Loucy (cell line): ENCODE measurements at regions not wholly inside any gene's neighbourhood (a gene's known extent, or its start where the extent isn't known, plus 50 kb on each side); places are given as distances from the start of the nearest gene placed in this dataset.

Source experiments
- H2AFZ ChIP-seq: fragments of 200-600 bp; sonication (generic); 2 replicates; pipeline ENCODE4 v1.6.0; 2016; ENCODE audit warnings: antibody characterized with exemption, mild to moderate bottlenecking, low read length, moderate library complexity
- H3F3A ChIP-seq: fragments of 200-600 bp; 2 replicates; pipeline ENCODE4 v1.6.0; 2016; ENCODE audit warnings: antibody characterized with exemption, low read depth, mild to moderate bottlenecking
- H3K27me3 ChIP-seq: fragments of 200-600 bp; sonication (generic); 2 replicates; pipeline ENCODE4 v1.6.1; 2014; ENCODE audit warnings: low read length, mild to moderate bottlenecking; ENCODE audit not compliant: insufficient read depth, poor library complexity, severe bottlenecking
- H3K36me3 ChIP-seq: fragments of 200-600 bp; sonication (generic); 2 replicates; pipeline ENCODE4 v1.6.1; 2016; ENCODE audit warnings: low read length; ENCODE audit not compliant: insufficient read depth
- H3K4me1 ChIP-seq: fragments of 200-600 bp; sonication (generic); 2 replicates; pipeline ENCODE4 v1.5.1; 2014; ENCODE audit warnings: low read length, mild to moderate bottlenecking; ENCODE audit not compliant: insufficient read depth, poor library complexity, severe bottlenecking
- H3K4me2 ChIP-seq: fragments of 200-600 bp; sonication (generic); 2 replicates; pipeline ENCODE4 v1.6.0; 2014; ENCODE audit warnings: antibody characterized with exemption, low read length, low read depth, mild to moderate bottlenecking; ENCODE audit not compliant: poor library complexity, severe bottlenecking
- H3K4me3 ChIP-seq: fragments of 200-600 bp; sonication (generic); 2 replicates; pipeline ENCODE4 v1.5.1; 2014; ENCODE audit warnings: low read length, mild to moderate bottlenecking, mixed read lengths; ENCODE audit not compliant: poor library complexity, severe bottlenecking
- H3K79me2 ChIP-seq: fragments of 200-600 bp; sonication (generic); 2 replicates; pipeline ENCODE4 v1.6.1; 2014; ENCODE audit warnings: low read length; ENCODE audit not compliant: insufficient read depth
- H3K9ac ChIP-seq: fragments of 200-600 bp; sonication (generic); 2 replicates; pipeline ENCODE4 v1.6.0; 2014; ENCODE audit warnings: mild to moderate bottlenecking, low read depth, low read length, moderate library complexity; ENCODE audit not compliant: poor library complexity, severe bottlenecking
- H3K9me2 ChIP-seq: fragments of 200-600 bp; sonication (generic); replicated peaks from 2 replicates; pipeline ENCODE4 v1.6.1; 2016; ENCODE audit warnings: low read depth, low read length, mixed read lengths
- H3K9me3 ChIP-seq: fragments of 200-600 bp; sonication (generic); 2 replicates; pipeline ENCODE4 v1.6.1; 2014; ENCODE audit warnings: mild to moderate bottlenecking, antibody characterized with exemption, low read length, low read depth; ENCODE audit not compliant: insufficient read depth
- H4K20me1 ChIP-seq: fragments of 200-600 bp; sonication (generic); 2 replicates; pipeline ENCODE4 v1.6.0; 2014; ENCODE audit warnings: antibody characterized with exemption, low read length, mild to moderate bottlenecking; ENCODE audit not compliant: insufficient read depth, poor library complexity, severe bottlenecking
- EZH2phosphoT487 ChIP-seq: fragments of 200-600 bp; IDR thresholded peaks from 2 replicates; pipeline ENCODE4 v1.6.1; 2018; ENCODE audit warnings: antibody characterized with exemption, mild to moderate bottlenecking, moderate library complexity, borderline replicate concordance
- TF ChIP-seq, protein P1 (sequence below): fragments of 200-600 bp; sonication (generic); conservative IDR thresholded peaks from 2 replicates; pipeline ENCODE4 v1.5.1; 2014; ENCODE audit warnings: mild to moderate bottlenecking, antibody characterized with exemption, low read length

DNA sequence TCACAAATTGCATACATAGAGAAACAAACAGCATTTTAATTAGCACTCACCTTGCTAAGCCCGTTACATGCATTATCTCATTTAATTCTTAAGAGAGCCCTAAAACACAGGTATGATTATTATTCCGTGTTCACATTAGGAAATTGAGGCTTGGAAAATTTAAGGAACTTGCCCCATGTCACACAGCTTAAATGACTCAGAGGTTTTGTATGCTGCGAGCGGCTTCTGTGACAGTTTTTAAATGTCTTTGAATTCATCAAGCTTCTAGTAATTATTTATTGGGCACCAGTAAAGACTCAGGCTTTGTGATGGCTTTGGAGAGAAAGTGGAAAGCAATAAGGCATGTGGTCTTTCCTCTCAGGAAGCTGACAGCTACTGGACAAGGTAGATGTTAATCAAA, 166.7 kb upstream of the THBS1 start:
- Histone ChIP-seq H3K79me2 (no peaks in the 10 kb centered on the region), H3K9me2 (no peaks in the 10 kb centered on the region), H3K27me3 (no peaks in the 10 kb centered on the region), H3K9ac (no peak overlapping the region), H3K9me3 (no peaks in the 10 kb centered on the region), H3K36me3 (no peaks in the 10 kb centered on the region), H4K20me1 (no peaks in the 10 kb centered on the region), H3K4me2 (no peak overlapping the region), H2AFZ (no peak overlapping the region), H3K4me3 (no peak overlapping the region), H3K4me1 (peaks cover 25% of the 10 kb centered on the region), H3F3A (no peaks in the 10 kb centered on the region)
- TF ChIP-seq, protein P1, sequence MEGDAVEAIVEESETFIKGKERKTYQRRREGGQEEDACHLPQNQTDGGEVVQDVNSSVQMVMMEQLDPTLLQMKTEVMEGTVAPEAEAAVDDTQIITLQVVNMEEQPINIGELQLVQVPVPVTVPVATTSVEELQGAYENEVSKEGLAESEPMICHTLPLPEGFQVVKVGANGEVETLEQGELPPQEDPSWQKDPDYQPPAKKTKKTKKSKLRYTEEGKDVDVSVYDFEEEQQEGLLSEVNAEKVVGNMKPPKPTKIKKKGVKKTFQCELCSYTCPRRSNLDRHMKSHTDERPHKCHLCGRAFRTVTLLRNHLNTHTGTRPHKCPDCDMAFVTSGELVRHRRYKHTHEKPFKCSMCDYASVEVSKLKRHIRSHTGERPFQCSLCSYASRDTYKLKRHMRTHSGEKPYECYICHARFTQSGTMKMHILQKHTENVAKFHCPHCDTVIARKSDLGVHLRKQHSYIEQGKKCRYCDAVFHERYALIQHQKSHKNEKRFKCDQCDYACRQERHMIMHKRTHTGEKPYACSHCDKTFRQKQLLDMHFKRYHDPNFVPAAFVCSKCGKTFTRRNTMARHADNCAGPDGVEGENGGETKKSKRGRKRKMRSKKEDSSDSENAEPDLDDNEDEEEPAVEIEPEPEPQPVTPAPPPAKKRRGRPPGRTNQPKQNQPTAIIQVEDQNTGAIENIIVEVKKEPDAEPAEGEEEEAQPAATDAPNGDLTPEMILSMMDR: no peak
- TF ChIP-seq EZH2phosphoT487: no peak

DNA sequence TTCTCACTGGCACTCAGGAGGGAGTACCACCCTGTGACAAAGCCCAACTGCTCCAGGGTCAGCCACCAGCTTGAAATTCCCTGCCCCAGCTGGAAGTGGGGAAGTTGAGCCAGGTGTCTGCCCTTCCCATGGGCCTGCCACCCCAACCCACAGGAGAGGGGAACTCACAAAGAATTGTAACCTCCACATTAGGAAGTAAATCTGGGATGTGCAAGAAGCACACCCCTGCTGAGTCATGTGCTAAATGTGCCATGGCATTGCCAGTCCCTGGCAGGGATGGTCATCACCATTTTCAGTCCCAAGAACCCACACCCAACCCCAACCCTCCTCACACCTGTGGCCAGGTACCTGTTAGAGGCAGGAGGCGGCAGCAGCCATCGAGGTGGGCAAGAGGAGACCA, 165.2 kb upstream of the THBS1 start:
- no peaks in the 10 kb centered on the region for H3K9me3 ChIP-seq
- no peak overlapping the region for H3K4me2 ChIP-seq
- H3K9ac ChIP-seq: no peak overlapping the region
- no peaks in the 10 kb centered on the region for H4K20me1 ChIP-seq
- peaks cover 25% of the 10 kb centered on the region for H3K4me1 ChIP-seq
- H3K27me3 ChIP-seq: no peaks in the 10 kb centered on the region
- no peaks in the 10 kb centered on the region for H3K36me3 ChIP-seq
- H3K79me2 ChIP-seq: no peaks in the 10 kb centered on the region
- no peaks in the 10 kb centered on the region for H3F3A ChIP-seq
- TF ChIP-seq, protein P1: no peak
- no peak for TF ChIP-seq EZH2phosphoT487
- H2AFZ ChIP-seq: no peak overlapping the region
- no peak overlapping the region for H3K4me3 ChIP-seq
- H3K9me2 ChIP-seq: no peaks in the 10 kb centered on the region

DNA sequence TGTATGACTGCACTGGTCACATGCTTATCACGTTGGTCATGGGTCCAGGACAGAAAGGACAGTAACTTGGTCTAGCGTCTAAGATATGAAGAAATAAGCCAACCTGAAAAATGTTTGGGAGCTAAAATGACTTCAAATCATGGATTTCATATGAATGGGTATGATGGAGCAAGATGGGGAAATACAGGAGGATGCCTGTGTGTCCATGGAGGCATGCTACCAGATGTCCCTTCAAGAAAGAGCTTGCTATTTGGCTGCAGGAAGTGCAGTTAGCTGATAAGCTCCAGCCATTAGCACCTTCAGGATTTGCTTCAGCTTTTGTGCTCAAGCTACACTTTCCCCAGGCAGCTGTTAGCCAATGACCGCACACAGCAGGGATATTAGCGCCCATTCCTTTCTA, 164.6 kb upstream of the THBS1 start:
- Histone ChIP-seq H3K4me1 (peaks cover 22% of the 10 kb centered on the region), H3K79me2 (no peaks in the 10 kb centered on the region), H2AFZ (no peak overlapping the region), H3K4me3 (no peak overlapping the region), H4K20me1 (no peaks in the 10 kb centered on the region), H3K27me3 (no peaks in the 10 kb centered on the region), H3F3A (no peaks in the 10 kb centered on the region), H3K9ac (no peak overlapping the region), H3K9me2 (no peaks in the 10 kb centered on the region), H3K4me2 (no peak overlapping the region), H3K9me3 (no peaks in the 10 kb centered on the region), H3K36me3 (no peaks in the 10 kb centered on the region)
- no peak for TF ChIP-seq EZH2phosphoT487
- TF ChIP-seq, protein P1: no peak
